GM19023 (cell line): ENCODE measurements at regions not wholly inside any gene's neighbourhood (a gene's known extent, or its start where the extent isn't known, plus 50 kb on each side); places are given as distances from the start of the nearest gene placed in this dataset.
"Not testable (repeated sequence)": the region's sequence is repeated elsewhere in the genome, so short reads cannot be mapped to it uniquely, and the experiment has no call there.

Source experiments
- ATAC-seq: cut with Tn5 transposase; IDR thresholded peaks from one replicate; pipeline ENCODE4 v1.9.1; 2021; ENCODE audit warnings: mild to moderate bottlenecking, moderate library complexity; ENCODE audit not compliant: unreplicated experiment

- ATAC-seq = no peak
These were observed 206.4 kb downstream of the MEX3B start for GRCh38 chr15:81839387-81839786.

- no peak for ATAC-seq
These were observed 210.1 kb downstream of the MEX3B start for GRCh38 chr15:81835731-81836130.

DNA sequence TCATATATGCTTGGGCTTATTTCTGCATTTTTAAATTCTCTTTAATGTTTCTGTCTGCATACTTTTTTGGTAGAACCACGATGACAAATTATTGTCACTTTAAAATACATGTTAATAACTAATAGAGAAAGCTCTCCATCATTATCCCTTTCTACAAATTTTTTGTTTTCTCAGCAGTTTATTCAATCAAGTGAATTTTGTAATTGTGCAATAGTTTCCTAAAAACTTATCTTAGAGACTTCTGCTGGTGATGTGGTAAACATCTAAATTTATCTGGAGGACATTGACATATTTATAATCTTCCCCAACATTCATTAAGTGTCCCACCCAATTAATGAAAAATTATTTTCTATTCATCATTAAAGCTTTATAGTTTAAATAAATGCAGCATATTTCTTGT, 215.3 kb downstream of the MEX3B start:
- no peak for ATAC-seq

- ATAC-seq = no peak
These were observed 215.9 kb downstream of the MEX3B start for GRCh38 chr15:81829918-81830317.

DNA sequence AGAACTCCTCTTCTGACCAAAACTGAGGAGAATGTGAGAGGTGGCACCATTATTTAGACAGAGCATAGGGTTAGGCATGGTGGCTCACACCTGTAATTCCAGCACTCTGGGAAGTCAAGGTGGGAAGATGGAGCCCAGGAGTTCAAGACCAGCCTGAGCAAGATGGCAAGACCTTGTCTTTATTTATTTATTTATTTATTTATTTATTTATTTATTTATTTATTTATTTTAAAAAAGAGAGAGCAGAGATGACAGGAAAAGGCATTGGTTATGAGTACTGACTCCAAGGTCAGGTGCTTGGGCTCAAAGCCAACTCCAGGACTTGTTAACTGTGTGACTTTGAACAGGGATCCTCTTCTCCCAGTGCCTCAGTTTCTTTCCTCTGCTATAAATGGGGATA, 217.7 kb downstream of the MEX3B start:
- ATAC-seq = no peak

DNA sequence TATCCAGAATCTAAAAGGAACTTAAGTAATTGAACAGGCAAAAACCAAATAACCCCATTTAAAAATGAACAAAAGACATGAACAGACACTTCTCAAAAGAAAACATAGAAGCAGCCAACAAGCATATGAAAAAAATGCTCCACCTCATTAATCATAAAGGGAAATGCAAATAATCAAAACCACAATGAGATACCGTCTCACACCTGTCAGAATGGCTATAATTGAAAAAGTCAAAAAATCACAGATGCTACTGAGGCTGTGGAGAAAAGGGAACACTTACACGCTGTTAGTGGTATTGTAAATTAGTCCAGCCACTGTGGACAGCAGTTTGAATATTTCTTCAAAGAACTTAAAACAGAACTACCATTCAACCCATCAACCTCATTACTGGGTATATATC, 220.7 kb downstream of the MEX3B start:
- no peak for ATAC-seq

DNA sequence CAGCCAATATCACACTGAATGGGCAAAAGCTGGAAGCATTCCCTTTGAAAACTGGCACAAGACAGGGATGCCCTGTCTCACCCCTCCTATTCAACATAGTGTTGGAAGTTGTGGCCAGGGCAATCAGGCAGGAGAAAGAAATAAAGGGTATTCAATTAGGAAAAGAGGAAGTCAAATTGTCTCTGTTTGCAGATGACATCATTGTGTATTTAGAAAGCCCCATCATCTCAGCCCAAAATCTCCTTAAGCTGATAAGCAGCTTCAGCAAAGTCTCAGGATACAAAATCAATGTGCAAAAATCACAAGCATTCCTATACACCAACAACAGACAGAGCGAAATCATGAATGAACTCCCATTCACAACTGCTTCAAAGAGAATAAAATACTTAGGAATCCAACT, 223.2 kb downstream of the MEX3B start:
- ATAC-seq = not testable (repeated sequence)

DNA sequence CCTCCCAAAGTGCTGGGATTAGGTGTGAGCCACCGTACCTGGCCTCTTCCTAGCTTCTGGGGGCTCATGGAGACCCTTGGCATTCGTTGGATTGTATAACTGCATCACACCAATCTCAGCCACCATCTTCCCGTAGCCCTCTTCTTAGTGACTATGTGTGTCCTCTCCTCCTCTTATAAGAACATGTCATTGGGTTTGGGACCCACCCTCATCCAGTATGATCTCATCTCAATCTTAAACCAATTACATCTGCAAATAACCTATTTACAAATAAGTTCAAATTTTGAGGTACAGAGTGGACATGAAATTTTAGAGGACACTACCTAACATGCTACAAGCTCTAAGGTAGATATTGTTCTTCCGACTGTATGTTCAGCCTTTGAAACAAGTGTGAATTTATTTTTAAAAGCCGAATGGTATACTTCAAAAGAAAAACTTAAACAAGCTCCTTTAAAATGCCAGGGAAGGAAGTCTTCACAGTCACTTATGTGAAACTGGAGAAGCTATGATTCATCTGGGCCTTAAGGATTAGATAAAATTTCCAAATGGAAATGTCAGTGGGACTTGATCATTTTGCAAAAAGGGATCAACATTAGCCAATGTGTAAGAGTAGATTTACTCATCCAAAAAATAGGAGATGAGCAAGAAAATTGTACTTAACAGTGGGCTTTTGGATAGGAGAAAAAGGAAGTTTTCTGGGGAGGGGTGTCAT, 225.7 kb downstream of the MEX3B start:
- no peak for ATAC-seq

DNA sequence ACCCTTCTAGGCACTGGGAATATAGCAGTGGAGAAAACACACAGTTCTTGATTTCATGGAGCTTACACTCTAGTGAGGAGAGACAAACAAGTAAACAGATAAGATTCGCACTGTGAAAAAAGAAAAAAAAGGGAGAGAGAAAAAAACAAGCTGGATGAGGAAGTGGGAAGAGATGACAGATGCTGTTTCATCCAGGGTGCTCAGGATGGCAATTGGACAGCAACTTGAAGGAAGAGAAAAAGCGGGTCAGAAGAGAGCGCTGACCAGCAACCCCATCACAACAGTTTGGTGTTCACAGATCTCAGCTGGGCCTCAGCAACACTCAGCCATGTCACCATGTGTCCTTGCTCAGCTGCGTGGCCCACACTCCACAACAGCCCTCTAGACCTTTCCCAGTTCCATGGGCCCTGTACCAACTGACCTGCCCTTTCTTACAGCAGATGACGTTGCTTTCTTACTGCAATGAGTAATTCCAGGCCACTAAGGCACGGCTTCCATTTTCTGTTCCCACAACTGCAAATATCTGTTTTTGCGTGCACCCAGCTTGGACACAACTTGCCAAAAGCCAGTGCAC, 230.8 kb downstream of the MEX3B start:
- no peak for ATAC-seq

DNA sequence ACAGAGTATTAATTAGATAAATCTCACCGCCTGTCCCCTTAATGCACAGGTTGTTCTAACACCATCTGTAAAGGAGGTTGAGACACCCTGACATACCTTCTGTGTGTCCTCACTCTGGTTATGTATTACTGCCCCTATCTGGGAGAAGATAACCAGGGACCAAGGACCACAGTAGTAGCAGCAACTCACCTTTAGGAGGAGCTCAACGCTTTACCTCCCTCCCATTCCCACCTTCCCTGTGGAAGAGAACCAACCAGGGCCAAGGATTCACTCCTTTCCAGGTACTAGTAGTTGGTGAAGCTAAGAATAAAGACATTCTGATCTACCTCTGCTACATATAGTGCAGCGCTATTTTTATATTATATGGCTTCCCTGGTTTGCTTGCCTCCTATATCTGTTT, 232.6 kb downstream of the MEX3B start:
- no peak for ATAC-seq

GRCh38 chr15:81812456-81812855, 233.4 kb downstream of the MEX3B start:
- ATAC-seq = no peak

GRCh38 chr15:81811736-81812135, 234.1 kb downstream of the MEX3B start:
- no peak for ATAC-seq

GRCh38 chr15:81809543-81809942, 236.3 kb downstream of the MEX3B start:
- no peak for ATAC-seq

DNA sequence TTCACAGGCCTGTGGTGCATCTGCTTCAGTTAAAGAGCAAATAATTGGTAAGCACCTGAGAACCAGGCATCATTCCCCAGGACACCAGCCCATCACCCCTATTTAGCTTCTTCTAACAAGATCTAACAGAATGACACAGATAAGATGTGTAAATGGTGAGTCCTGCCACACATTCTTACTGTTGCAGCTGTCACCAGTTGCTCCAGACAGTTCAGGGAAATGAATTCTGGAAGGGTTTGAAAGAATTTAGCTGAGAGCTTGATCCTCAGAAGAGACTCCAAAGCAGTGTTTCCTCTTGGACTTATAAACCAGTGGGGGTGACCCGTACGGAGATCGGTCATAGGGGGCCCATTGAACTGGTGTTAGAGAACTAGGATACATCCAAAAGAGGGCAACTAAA, 238.0 kb downstream of the MEX3B start:
- no peak for ATAC-seq

DNA sequence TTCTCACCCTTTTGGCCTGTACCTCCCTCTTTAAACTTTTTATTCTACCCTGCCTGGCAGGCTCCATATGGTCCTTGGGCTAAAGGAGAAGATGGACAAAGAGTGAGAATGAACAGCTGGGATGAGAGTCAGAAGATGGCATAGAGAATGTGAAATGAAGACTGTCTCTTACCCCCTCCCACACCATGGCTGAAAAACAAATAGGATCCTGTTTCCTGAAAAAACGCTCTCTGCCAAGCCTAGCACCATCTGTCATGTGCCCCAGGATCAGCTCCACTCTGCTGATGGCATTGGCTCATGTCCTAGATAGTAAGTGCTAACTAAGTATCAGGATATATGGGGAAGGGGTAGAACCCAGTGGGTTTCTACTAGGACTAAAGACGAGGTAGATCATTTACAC, 238.6 kb downstream of the MEX3B start:
- no peak for ATAC-seq

DNA sequence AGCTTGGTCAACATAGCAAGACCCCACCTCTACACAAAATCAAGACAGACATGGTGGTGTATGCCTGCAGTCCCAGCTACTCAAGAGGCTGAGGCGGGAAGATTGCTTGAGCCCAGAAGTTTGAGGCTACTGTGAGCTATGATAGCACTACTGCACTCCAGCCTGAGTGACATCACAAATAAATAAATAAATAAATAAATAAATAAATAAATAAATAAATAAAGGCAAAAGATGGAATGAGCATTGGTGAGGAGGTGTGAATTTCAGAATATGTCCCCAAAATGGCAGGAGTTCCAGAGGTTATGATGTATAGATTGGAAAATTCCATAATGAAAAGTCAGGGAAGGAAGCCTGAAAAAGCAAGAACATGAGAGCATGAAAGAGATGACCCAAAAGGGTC, 249.9 kb downstream of the MEX3B start:
- no peak for ATAC-seq

DNA sequence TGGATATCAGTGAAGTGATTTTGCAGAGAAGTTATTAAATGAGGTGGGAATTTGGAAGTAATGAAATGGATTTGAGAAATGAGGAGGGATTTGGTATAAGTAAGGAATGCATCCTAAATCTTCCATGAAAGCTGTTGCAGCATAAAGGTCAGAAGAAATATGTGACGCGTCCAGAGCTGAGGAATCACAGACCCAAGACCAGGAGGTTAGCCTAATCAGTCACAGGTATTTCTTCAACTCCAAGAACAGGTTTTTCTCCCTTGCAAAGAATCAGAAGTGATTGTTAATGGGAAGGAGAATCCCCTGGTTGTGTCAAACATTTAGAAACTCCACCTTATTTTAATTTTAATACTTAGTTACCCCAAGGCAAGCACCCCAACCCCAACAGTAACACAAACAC, 253.2 kb downstream of the MEX3B start:
- ATAC-seq = no peak

DNA sequence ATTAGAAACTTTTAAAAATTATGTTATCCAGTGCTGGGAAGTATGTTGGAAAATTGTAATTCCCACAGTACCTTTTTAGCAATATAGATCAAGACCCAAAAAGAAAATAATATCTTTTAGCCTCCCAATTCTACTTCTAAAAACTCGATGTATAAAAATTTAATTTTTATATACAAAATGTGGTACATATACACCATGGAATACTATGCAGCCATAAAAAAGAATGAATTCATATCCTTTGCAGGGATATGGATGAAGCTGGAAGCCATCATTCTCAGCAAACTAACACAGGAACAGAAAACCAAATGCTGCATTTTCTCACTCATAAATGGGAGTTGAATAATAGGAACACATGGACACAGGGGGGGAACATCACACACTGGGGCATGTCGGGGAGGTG, 254.5 kb downstream of the MEX3B start:
- ATAC-seq = not testable (repeated sequence)

- no peak for ATAC-seq
These were observed 256.4 kb downstream of the MEX3B start for GRCh38 chr15:81789403-81789802.

DNA sequence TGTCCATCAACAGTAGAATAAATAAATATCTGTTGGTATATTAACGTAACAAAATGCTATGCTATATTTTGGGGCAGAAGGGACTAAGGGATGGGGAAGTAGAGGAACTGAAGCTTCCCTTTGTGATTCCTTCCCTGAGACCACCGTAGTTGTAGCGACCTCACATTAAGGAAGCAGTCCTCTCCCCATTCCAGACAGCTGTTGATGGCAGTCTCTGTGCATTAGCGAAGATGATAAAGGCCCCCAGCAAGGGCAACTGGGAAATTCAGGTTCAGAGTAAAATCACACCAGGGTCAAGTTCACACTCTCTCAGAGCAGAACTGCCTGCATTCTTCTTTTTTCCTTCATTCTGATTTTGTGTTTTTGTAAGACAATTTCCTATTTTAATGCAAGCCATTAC, 259.0 kb downstream of the MEX3B start:
- ATAC-seq = no peak

DNA sequence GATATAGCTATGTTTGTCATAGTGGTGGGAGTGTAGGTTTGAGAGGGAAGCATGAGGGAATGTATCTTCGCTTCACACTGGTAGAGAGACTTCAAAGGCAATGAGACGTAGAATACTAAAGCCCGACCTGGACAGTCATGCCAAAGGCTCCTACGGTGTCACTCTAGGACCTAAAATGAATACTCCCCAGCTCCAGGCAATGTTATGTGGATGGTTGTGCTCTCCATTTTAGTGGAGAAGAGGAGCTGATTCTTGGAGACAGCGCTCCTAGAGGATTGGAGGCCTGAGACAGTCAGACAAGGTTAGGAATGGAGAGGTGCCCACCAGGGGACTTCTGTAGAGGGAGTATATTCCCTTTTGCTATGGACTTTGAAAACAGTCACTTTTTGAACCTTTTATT, 260.1 kb downstream of the MEX3B start:
- no peak for ATAC-seq

GRCh38 chr15:81785181-81785580, 260.6 kb downstream of the MEX3B start:
- no peak for ATAC-seq

- no peak for ATAC-seq
These were observed 261.1 kb downstream of the MEX3B start for GRCh38 chr15:81784751-81785150.
